ENCODE measurements at regions not wholly inside any gene's neighbourhood (a gene's known extent, or its start where the extent isn't known, plus 50 kb on each side); places are given as distances from the start of the nearest gene placed in this dataset.

DNA sequence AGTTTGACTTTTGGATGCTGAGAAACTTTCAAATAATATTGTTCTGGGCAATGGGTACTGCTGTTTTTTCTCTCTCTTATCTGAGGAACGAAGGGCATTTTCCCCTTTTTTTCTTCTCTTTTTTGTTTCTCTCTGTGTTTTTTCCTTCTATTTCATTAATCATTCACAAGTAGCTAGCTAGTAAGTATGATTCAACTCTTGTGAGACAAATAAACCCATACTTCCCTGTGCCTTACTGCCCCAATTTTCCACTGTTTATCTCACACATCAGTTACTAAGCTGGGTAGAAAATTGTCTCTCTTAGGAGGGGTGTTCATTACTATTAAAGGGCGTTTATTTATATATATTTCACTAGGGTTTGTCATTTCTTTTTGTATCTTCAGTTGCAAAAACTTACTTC, 437.6 kb downstream of the RERGL start:
- no peak for ATAC-seq
- TF ChIP-seq ISL1 (CRISPR knock-in tag; IDR thresholded peaks at IDR 0.05) = no peak
- TF ChIP-seq, protein P1, sequence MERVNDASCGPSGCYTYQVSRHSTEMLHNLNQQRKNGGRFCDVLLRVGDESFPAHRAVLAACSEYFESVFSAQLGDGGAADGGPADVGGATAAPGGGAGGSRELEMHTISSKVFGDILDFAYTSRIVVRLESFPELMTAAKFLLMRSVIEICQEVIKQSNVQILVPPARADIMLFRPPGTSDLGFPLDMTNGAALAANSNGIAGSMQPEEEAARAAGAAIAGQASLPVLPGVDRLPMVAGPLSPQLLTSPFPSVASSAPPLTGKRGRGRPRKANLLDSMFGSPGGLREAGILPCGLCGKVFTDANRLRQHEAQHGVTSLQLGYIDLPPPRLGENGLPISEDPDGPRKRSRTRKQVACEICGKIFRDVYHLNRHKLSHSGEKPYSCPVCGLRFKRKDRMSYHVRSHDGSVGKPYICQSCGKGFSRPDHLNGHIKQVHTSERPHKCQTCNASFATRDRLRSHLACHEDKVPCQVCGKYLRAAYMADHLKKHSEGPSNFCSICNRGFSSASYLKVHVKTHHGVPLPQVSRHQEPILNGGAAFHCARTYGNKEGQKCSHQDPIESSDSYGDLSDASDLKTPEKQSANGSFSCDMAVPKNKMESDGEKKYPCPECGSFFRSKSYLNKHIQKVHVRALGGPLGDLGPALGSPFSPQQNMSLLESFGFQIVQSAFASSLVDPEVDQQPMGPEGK (CRISPR knock-in tag; IDR thresholded peaks at IDR 0.05; ENCODE audit: borderline replicate concordance) = no peak
- no peak for TF ChIP-seq TOX (CRISPR knock-in tag; IDR thresholded peaks at IDR 0.05; ENCODE audit: borderline replicate concordance)
- no peak for TF ChIP-seq RARB (CRISPR knock-in tag; IDR thresholded peaks at IDR 0.05)
- TF ChIP-seq ZNF70 (CRISPR knock-in tag; IDR thresholded peaks at IDR 0.05) = no peak
- no peak for TF ChIP-seq ZFP30 (CRISPR knock-in tag; IDR thresholded peaks at IDR 0.05)
- no peak for TF ChIP-seq OSR1 (CRISPR knock-in tag; IDR thresholded peaks at IDR 0.05)
- TF ChIP-seq ARNTL (CRISPR knock-in tag; IDR thresholded peaks at IDR 0.05; ENCODE audit: borderline replicate concordance, low read depth) = no peak
- TF ChIP-seq TCF4 (CRISPR knock-in tag; IDR thresholded peaks at IDR 0.05; ENCODE audit: borderline replicate concordance) = no peak
- no peak for TF ChIP-seq PPARA (CRISPR knock-in tag; IDR thresholded peaks at IDR 0.05; ENCODE audit: borderline replicate concordance)
- TF ChIP-seq CSDC2 (CRISPR knock-in tag; IDR thresholded peaks at IDR 0.05) = no peak
- TF ChIP-seq, protein P2, sequence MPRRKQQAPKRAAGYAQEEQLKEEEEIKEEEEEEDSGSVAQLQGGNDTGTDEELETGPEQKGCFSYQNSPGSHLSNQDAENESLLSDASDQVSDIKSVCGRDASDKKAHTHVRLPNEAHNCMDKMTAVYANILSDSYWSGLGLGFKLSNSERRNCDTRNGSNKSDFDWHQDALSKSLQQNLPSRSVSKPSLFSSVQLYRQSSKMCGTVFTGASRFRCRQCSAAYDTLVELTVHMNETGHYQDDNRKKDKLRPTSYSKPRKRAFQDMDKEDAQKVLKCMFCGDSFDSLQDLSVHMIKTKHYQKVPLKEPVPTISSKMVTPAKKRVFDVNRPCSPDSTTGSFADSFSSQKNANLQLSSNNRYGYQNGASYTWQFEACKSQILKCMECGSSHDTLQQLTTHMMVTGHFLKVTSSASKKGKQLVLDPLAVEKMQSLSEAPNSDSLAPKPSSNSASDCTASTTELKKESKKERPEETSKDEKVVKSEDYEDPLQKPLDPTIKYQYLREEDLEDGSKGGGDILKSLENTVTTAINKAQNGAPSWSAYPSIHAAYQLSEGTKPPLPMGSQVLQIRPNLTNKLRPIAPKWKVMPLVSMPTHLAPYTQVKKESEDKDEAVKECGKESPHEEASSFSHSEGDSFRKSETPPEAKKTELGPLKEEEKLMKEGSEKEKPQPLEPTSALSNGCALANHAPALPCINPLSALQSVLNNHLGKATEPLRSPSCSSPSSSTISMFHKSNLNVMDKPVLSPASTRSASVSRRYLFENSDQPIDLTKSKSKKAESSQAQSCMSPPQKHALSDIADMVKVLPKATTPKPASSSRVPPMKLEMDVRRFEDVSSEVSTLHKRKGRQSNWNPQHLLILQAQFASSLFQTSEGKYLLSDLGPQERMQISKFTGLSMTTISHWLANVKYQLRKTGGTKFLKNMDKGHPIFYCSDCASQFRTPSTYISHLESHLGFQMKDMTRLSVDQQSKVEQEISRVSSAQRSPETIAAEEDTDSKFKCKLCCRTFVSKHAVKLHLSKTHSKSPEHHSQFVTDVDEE (CRISPR knock-in tag; IDR thresholded peaks at IDR 0.05) = no peak
- TF ChIP-seq ZNF565 (CRISPR knock-in tag; conservative IDR thresholded peaks at IDR 0.05; ENCODE audit: low read depth) = no peak
- TF ChIP-seq GLIS3 (CRISPR knock-in tag; IDR thresholded peaks at IDR 0.05) = no peak
- TF ChIP-seq, protein P3, sequence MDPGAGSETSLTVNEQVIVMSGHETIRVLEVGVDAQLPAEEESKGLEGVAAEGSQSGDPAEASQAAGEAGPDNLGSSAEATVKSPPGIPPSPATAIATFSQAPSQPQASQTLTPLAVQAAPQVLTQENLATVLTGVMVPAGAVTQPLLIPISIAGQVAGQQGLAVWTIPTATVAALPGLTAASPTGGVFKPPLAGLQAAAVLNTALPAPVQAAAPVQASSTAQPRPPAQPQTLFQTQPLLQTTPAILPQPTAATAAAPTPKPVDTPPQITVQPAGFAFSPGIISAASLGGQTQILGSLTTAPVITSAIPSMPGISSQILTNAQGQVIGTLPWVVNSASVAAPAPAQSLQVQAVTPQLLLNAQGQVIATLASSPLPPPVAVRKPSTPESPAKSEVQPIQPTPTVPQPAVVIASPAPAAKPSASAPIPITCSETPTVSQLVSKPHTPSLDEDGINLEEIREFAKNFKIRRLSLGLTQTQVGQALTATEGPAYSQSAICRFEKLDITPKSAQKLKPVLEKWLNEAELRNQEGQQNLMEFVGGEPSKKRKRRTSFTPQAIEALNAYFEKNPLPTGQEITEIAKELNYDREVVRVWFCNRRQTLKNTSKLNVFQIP (CRISPR knock-in tag; IDR thresholded peaks at IDR 0.05; ENCODE audit: borderline replicate concordance, low read depth) = no peak
- no peak for TF ChIP-seq BACH2 (CRISPR knock-in tag; IDR thresholded peaks at IDR 0.05; ENCODE audit: borderline replicate concordance)
- TF ChIP-seq, protein P4, sequence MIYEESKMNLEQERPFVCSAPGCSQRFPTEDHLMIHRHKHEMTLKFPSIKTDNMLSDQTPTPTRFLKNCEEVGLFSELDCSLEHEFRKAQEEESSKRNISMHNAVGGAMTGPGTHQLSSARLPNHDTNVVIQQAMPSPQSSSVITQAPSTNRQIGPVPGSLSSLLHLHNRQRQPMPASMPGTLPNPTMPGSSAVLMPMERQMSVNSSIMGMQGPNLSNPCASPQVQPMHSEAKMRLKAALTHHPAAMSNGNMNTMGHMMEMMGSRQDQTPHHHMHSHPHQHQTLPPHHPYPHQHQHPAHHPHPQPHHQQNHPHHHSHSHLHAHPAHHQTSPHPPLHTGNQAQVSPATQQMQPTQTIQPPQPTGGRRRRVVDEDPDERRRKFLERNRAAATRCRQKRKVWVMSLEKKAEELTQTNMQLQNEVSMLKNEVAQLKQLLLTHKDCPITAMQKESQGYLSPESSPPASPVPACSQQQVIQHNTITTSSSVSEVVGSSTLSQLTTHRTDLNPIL (CRISPR knock-in tag; IDR thresholded peaks at IDR 0.05; ENCODE audit: low read depth) = no peak
- no peak for TF ChIP-seq ESRRG (CRISPR knock-in tag; IDR thresholded peaks at IDR 0.05)
- TF ChIP-seq SNAI2 (CRISPR knock-in tag; IDR thresholded peaks at IDR 0.05) = no peak
- TF ChIP-seq ZNF8 (CRISPR knock-in tag; IDR thresholded peaks at IDR 0.05) = no peak

DNA sequence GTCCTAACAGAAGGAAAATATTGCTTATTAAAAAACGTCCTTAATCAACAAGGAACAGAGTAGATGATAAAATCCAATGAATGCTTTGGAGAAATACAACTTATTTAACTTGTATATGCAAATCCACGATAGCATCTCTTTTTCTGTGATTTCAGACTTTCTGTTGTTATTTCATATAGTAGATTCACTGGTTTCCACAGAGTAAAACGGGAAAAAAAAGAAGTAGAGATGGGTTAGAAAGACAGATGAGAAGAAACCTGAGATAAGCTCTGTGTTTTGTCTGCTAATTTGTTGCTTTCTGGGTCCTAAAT, 447.7 kb downstream of the RERGL start:
- TF ChIP-seq, protein P5, sequence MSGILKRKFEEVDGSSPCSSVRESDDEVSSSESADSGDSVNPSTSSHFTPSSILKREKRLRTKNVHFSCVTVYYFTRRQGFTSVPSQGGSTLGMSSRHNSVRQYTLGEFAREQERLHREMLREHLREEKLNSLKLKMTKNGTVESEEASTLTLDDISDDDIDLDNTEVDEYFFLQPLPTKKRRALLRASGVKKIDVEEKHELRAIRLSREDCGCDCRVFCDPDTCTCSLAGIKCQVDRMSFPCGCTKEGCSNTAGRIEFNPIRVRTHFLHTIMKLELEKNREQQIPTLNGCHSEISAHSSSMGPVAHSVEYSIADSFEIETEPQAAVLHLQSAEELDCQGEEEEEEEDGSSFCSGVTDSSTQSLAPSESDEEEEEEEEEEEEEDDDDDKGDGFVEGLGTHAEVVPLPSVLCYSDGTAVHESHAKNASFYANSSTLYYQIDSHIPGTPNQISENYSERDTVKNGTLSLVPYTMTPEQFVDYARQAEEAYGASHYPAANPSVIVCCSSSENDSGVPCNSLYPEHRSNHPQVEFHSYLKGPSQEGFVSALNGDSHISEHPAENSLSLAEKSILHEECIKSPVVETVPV (CRISPR knock-in tag; IDR thresholded peaks at IDR 0.05) = no peak
- TF ChIP-seq ARNTL (CRISPR knock-in tag; IDR thresholded peaks at IDR 0.05; ENCODE audit: borderline replicate concordance, low read depth) (no peak), RARB (CRISPR knock-in tag; IDR thresholded peaks at IDR 0.05) (no peak), PPARA (CRISPR knock-in tag; IDR thresholded peaks at IDR 0.05; ENCODE audit: borderline replicate concordance) (no peak), ZC3H10 (CRISPR knock-in tag; IDR thresholded peaks at IDR 0.05) (no peak), ZNF70 (CRISPR knock-in tag; IDR thresholded peaks at IDR 0.05) (no peak)
- TF ChIP-seq, protein P2 (CRISPR knock-in tag; IDR thresholded peaks at IDR 0.05) = no peak
- TF ChIP-seq, protein P4 (CRISPR knock-in tag; IDR thresholded peaks at IDR 0.05; ENCODE audit: low read depth) = no peak

More for the DNA sequence above, 447.7 kb downstream of the RERGL start:
- no peak for ATAC-seq

All from SK-N-SH treated with all-trans-retinoic acid at 6 μM for 48 hours (cell line).